ENCODE measurements at regions not wholly inside any gene's neighbourhood (a gene's known extent, or its start where the extent isn't known, plus 50 kb on each side); places are given as distances from the start of the nearest gene placed in this dataset.

GRCh38 chr12:28601570-28602058 is 411.4 kb downstream of the CCDC91 start:
- TF ChIP-seq CEBPB (IDR thresholded peaks at IDR 0.05) (no peak), TAF1 (IDR thresholded peaks at IDR 0.05; ENCODE audit: low read depth) (no peak), ZBTB7A (IDR thresholded peaks at IDR 0.05; ENCODE audit: low read depth) (no peak), FOXM1 (IDR thresholded peaks at IDR 0.05; ENCODE audit: borderline replicate concordance, low read depth) (no peak), YY1 (IDR thresholded peaks at IDR 0.05; ENCODE audit: low read depth) (no peak), NFIC (IDR thresholded peaks at IDR 0.05) (no peak), TCF12 (IDR thresholded peaks at IDR 0.05; ENCODE audit: low read depth) (no peak), EGR1 (IDR thresholded peaks at IDR 0.05) (no peak), REST (IDR thresholded peaks at IDR 0.05; ENCODE audit: low read depth) (no peak), CREB1 (IDR thresholded peaks at IDR 0.05; ENCODE audit: low read depth) (no peak), TEAD4 (IDR thresholded peaks at IDR 0.05) (no peak), EP300 (IDR thresholded peaks at IDR 0.05; ENCODE audit: borderline replicate concordance) (no peak), MAX (IDR thresholded peaks at IDR 0.05) (no peak), RAD21 (IDR thresholded peaks at IDR 0.05; ENCODE audit: low read depth) (no peak)
- TF ChIP-seq, protein P1, sequence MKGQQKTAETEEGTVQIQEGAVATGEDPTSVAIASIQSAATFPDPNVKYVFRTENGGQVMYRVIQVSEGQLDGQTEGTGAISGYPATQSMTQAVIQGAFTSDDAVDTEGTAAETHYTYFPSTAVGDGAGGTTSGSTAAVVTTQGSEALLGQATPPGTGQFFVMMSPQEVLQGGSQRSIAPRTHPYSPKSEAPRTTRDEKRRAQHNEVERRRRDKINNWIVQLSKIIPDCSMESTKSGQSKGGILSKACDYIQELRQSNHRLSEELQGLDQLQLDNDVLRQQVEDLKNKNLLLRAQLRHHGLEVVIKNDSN (IDR thresholded peaks at IDR 0.05): no peak

DNA sequence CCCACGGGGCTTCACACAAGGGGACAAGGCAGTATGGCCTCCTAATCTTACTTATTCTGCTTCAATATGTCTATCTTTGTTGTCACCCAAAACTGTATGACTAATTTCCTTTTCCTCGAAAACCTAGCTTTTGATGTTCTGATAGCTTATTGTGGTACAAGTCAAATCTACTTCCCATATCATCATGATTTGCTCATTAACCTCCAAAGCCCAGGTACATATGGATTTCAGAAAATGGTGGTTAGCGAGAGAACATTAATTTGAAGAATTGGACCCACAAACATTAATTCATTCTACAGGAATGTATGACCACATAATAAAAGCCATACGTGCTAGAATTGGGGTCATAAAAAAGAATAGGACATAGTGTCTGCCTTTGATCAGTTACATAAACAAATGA is 412.5 kb downstream of the CCDC91 start:
- TF ChIP-seq CREB1 (IDR thresholded peaks at IDR 0.05; ENCODE audit: low read depth): no peak
- TF ChIP-seq YY1 (IDR thresholded peaks at IDR 0.05; ENCODE audit: low read depth): no peak
- no peak for TF ChIP-seq TEAD4 (IDR thresholded peaks at IDR 0.05)
- no peak for TF ChIP-seq ZBTB7A (IDR thresholded peaks at IDR 0.05; ENCODE audit: low read depth)
- no peak for TF ChIP-seq NFIC (IDR thresholded peaks at IDR 0.05)
- TF ChIP-seq FOXM1 (IDR thresholded peaks at IDR 0.05; ENCODE audit: borderline replicate concordance, low read depth): no peak
- no peak for TF ChIP-seq EP300 (IDR thresholded peaks at IDR 0.05; ENCODE audit: borderline replicate concordance)
- TF ChIP-seq REST (IDR thresholded peaks at IDR 0.05; ENCODE audit: low read depth): no peak
- TF ChIP-seq TAF1 (IDR thresholded peaks at IDR 0.05; ENCODE audit: low read depth): no peak
- TF ChIP-seq EGR1 (IDR thresholded peaks at IDR 0.05): no peak
- no peak for TF ChIP-seq CEBPB (IDR thresholded peaks at IDR 0.05)
- TF ChIP-seq MAX (IDR thresholded peaks at IDR 0.05): no peak
- TF ChIP-seq, protein P1 (IDR thresholded peaks at IDR 0.05): no peak
- TF ChIP-seq TCF12 (IDR thresholded peaks at IDR 0.05; ENCODE audit: low read depth): no peak
- TF ChIP-seq RAD21 (IDR thresholded peaks at IDR 0.05; ENCODE audit: low read depth): no peak

- TF ChIP-seq CREB1 (IDR thresholded peaks at IDR 0.05; ENCODE audit: low read depth) (no peak), YY1 (IDR thresholded peaks at IDR 0.05; ENCODE audit: low read depth) (no peak), CEBPB (IDR thresholded peaks at IDR 0.05) (no peak), FOXM1 (IDR thresholded peaks at IDR 0.05; ENCODE audit: borderline replicate concordance, low read depth) (no peak), RAD21 (IDR thresholded peaks at IDR 0.05; ENCODE audit: low read depth) (no peak), TEAD4 (IDR thresholded peaks at IDR 0.05) (no peak), NFIC (IDR thresholded peaks at IDR 0.05) (no peak), TAF1 (IDR thresholded peaks at IDR 0.05; ENCODE audit: low read depth) (no peak), EP300 (IDR thresholded peaks at IDR 0.05; ENCODE audit: borderline replicate concordance) (no peak), REST (IDR thresholded peaks at IDR 0.05; ENCODE audit: low read depth) (no peak), ZBTB7A (IDR thresholded peaks at IDR 0.05; ENCODE audit: low read depth) (no peak), EGR1 (IDR thresholded peaks at IDR 0.05) (no peak), TCF12 (IDR thresholded peaks at IDR 0.05; ENCODE audit: low read depth) (no peak), MAX (IDR thresholded peaks at IDR 0.05) (no peak)
- TF ChIP-seq, protein P1 (IDR thresholded peaks at IDR 0.05): no peak
Observed at GRCh38 chr12:28603239-28603638, 413.0 kb downstream of the CCDC91 start.

Measured in Ishikawa (cell line).